Activated naive CD4-positive, alpha-beta T cell treated with anti-CD3 and anti-CD28 coated beads for 36 hours (primary cell): ENCODE measurements at regions not wholly inside any gene's neighbourhood (a gene's known extent, or its start where the extent isn't known, plus 50 kb on each side); places are given as distances from the start of the nearest gene placed in this dataset.

Source experiments
- CTCF ChIA-PET: fragments of 350-600 bp; sonication (Branson Sonifier 250); formaldehyde crosslinking; loops from one replicate; lab custom pipeline; 2021; ENCODE audit warnings: antibody characterized with exemption; lab: Charles Lee
- DNase-seq: peaks from one replicate; pipeline ENCODE4 v3.0.0-alpha.2; 2020
- H3K27ac Mint-ChIP-seq: one replicate; pipeline ENCODE4 v1.8.0; 2021; ENCODE audit warnings: mild to moderate bottlenecking, mixed read lengths
- H3K27me3 Mint-ChIP-seq: one replicate; pipeline ENCODE4 v1.8.0; 2021; ENCODE audit warnings: low read depth, mixed read lengths
- H3K36me3 Mint-ChIP-seq: one replicate; pipeline ENCODE4 v1.8.0; 2021; ENCODE audit warnings: low read depth, mixed read lengths
- H3K4me1 Mint-ChIP-seq: one replicate; pipeline ENCODE4 v1.8.0; 2021; ENCODE audit warnings: low read depth, mixed read lengths
- H3K4me3 Mint-ChIP-seq: one replicate; pipeline ENCODE4 v1.8.0; 2021; ENCODE audit warnings: mild to moderate bottlenecking, moderate library complexity, mixed read lengths
- H3K9me3 Mint-ChIP-seq: one replicate; pipeline ENCODE4 v1.8.0; 2021; ENCODE audit warnings: mixed read lengths
- intact Hi-C: fragments of 100-400 bp; cut with micrococcal nuclease; formaldehyde crosslinking; loops from one replicate; pipeline ENCODE4 v1.15.1; 2023

- no peak for DNase-seq
- no peak overlapping the region for H3K27ac Mint-ChIP-seq
- no peak overlapping the region for H3K4me3 Mint-ChIP-seq
- H3K27me3 Mint-ChIP-seq = peaks cover 8% of the 10 kb centered on the region
- peaks cover 2% of the 10 kb centered on the region for H3K9me3 Mint-ChIP-seq
- H3K4me1 Mint-ChIP-seq = peaks cover 12% of the 10 kb centered on the region
- CTCF ChIA-PET = interaction anchor here (0.6 to 2.3 kb wide), 7 partner anchors 103 to 729 kb away, joined by 3 to 6 read pairs (median 3); no protein-coding TSS in a partner anchor
- intact Hi-C loops = loop anchor here (10.0 kb wide), 2 partner anchors 133 to 643 kb away; no protein-coding TSS in a partner anchor
- no peaks in the 10 kb centered on the region for H3K36me3 Mint-ChIP-seq
Measured at GRCh38 chr14:89042021-89042420, 217.6 kb downstream of the TTC8 start.

GRCh38 chr14:89053303-89053702 lies 228.9 kb downstream of the TTC8 start:
- DNase-seq = no peak
- Mint-ChIP-seq H3K9me3 (peaks cover 5% of the 10 kb centered on the region), H3K36me3 (no peaks in the 10 kb centered on the region), H3K27me3 (no peaks in the 10 kb centered on the region), H3K4me3 (no peak overlapping the region), H3K27ac (no peak overlapping the region), H3K4me1 (no peaks in the 10 kb centered on the region)
- intact Hi-C loops = no loop called here
- CTCF ChIA-PET = no interaction called here

GRCh38 chr14:89056394-89056793 lies 231.9 kb downstream of the TTC8 start:
- CTCF ChIA-PET = no interaction called here
- H3K27ac Mint-ChIP-seq = no peak overlapping the region
- peaks cover 3% of the 10 kb centered on the region for H3K9me3 Mint-ChIP-seq
- intact Hi-C loops = no loop called here
- H3K27me3 Mint-ChIP-seq = no peaks in the 10 kb centered on the region
- H3K4me1 Mint-ChIP-seq = no peaks in the 10 kb centered on the region
- no peaks in the 10 kb centered on the region for H3K36me3 Mint-ChIP-seq
- H3K4me3 Mint-ChIP-seq = no peak overlapping the region
- DNase-seq = no peak

DNA sequence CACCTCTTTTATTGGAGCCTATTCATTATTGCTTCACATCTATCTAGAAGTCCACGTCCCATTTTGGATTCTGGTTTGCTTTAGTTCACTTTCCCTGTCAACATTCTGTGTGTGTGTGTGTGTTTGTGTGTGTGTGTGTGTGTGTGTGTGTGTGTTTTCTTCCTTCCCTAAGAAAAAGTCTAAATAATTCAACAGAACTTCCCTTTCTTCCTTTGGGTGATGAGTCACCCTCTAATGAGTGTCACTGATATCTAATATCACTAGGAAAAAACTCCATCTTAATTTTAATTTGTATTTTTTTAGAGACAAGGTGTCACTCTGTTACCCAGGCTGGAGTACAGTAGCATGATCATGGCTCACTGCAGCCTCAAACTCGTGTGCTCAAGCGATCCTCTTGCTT lies 234.2 kb downstream of the TTC8 start:
- Mint-ChIP-seq H3K27ac (no peak overlapping the region), H3K36me3 (no peaks in the 10 kb centered on the region), H3K4me3 (no peak overlapping the region), H3K27me3 (no peaks in the 10 kb centered on the region), H3K4me1 (no peaks in the 10 kb centered on the region), H3K9me3 (no peaks in the 10 kb centered on the region)
- DNase-seq = no peak
- intact Hi-C loops = no loop called here
- CTCF ChIA-PET = no interaction called here

GRCh38 chr14:89060191-89060590 lies 235.7 kb downstream of the TTC8 start:
- Mint-ChIP-seq H3K27ac (no peak overlapping the region), H3K9me3 (no peaks in the 10 kb centered on the region), H3K36me3 (no peaks in the 10 kb centered on the region), H3K27me3 (no peaks in the 10 kb centered on the region), H3K4me1 (no peaks in the 10 kb centered on the region), H3K4me3 (no peak overlapping the region)
- intact Hi-C loops = no loop called here
- CTCF ChIA-PET = no interaction called here
- DNase-seq = no peak

DNA sequence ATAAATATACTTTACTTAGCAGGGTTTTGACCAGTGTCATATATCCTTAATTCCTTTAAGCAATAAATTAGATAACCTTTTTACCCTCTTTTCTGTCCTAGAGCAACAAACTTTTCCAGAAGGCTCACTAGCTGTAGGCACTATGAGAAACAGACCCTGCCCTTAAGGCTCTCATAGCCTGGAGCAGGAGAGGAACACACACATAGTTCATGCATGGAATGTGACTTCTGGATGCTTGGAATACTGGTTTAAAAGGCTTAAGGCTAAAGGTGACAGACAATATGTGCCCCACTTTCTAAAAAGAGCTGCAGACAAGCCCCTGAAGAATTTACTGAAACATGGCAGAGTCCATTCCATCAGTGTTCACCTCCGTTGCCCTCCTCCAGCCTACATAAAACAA lies 237.2 kb downstream of the TTC8 start:
- no peaks in the 10 kb centered on the region for H3K36me3 Mint-ChIP-seq
- H3K9me3 Mint-ChIP-seq = no peaks in the 10 kb centered on the region
- intact Hi-C loops = no loop called here
- no peaks in the 10 kb centered on the region for H3K4me1 Mint-ChIP-seq
- no peak overlapping the region for H3K27ac Mint-ChIP-seq
- no peak for DNase-seq
- no peak overlapping the region for H3K4me3 Mint-ChIP-seq
- H3K27me3 Mint-ChIP-seq = no peaks in the 10 kb centered on the region
- CTCF ChIA-PET = no interaction called here

DNA sequence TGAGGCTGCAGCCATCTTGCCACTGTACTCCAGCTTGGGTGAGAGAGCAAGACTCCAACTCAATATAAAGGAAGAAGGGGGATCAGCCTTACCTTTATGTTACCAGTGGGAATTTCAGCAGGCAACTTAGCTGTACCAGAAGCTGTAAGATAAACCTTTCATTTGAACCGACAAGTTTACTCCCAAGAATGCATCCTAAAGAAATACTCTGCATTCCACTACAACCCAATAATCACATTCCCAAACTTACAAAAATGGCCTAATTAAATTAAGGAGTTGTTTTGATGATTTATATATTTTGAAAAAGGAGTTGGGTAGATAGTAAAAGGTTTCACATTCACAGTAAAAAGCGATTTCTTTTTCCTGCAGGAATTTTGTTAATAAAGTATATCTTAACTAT lies 241.4 kb downstream of the TTC8 start:
- intact Hi-C loops = no loop called here
- no peak overlapping the region for H3K4me3 Mint-ChIP-seq
- no peak for DNase-seq
- no peaks in the 10 kb centered on the region for H3K4me1 Mint-ChIP-seq
- no peak overlapping the region for H3K27ac Mint-ChIP-seq
- no peaks in the 10 kb centered on the region for H3K36me3 Mint-ChIP-seq
- no peaks in the 10 kb centered on the region for H3K9me3 Mint-ChIP-seq
- CTCF ChIA-PET = no interaction called here
- H3K27me3 Mint-ChIP-seq = no peaks in the 10 kb centered on the region

GRCh38 chr14:89067293-89067972 lies 243.0 kb downstream of the TTC8 start:
- Mint-ChIP-seq H3K27ac (no peak overlapping the region), H3K4me1 (no peaks in the 10 kb centered on the region), H3K9me3 (no peaks in the 10 kb centered on the region), H3K36me3 (no peaks in the 10 kb centered on the region), H3K27me3 (no peaks in the 10 kb centered on the region), H3K4me3 (no peak overlapping the region)
- DNase-seq = no peak
- CTCF ChIA-PET = no interaction called here
- intact Hi-C loops = no loop called here

- Mint-ChIP-seq H3K9me3 (no peaks in the 10 kb centered on the region), H3K4me1 (no peaks in the 10 kb centered on the region), H3K27ac (no peak overlapping the region), H3K36me3 (no peaks in the 10 kb centered on the region), H3K4me3 (no peak overlapping the region), H3K27me3 (peaks cover 4% of the 10 kb centered on the region)
- CTCF ChIA-PET = no interaction called here
- no peak for DNase-seq
- intact Hi-C loops = no loop called here
Measured at GRCh38 chr14:89078021-89078795, 253.8 kb downstream of the TTC8 start.

- H3K4me1 Mint-ChIP-seq = no peaks in the 10 kb centered on the region
- no peak for DNase-seq
- H3K36me3 Mint-ChIP-seq = no peaks in the 10 kb centered on the region
- intact Hi-C loops = no loop called here
- H3K9me3 Mint-ChIP-seq = no peaks in the 10 kb centered on the region
- CTCF ChIA-PET = interaction anchor here (0.7 kb wide), 1 partner anchor 76 kb away, joined by 3 read pairs; no protein-coding TSS in a partner anchor
- no peak overlapping the region for H3K27ac Mint-ChIP-seq
- no peak overlapping the region for H3K4me3 Mint-ChIP-seq
- peaks cover 2% of the 10 kb centered on the region for H3K27me3 Mint-ChIP-seq
Measured at GRCh38 chr14:89085231-89085731, 260.8 kb downstream of the TTC8 start.

GRCh38 chr14:89085737-89086382 lies 261.4 kb downstream of the TTC8 start:
- intact Hi-C loops = no loop called here
- CTCF ChIA-PET = no interaction called here
- no peak for DNase-seq

DNA sequence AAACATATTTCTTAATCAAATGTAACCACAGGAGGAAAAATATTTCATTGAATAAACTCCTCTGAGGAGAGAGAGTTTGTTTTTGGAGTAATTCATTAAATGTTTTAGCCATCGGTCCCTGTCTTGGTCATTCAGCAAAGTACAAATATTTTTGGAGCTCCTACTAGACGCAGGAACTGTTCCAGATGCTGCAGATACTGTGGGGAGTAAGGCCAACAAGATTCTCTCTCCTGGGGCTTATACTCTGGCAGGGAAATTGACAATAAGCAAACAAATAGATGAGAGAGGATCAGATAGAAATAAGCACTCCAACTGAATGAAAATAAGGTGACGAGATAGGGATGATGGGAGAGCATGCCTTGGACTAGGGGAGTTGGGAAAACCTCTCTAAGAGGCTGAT lies 264.1 kb downstream of the TTC8 start:
- no peak for DNase-seq
- H3K4me3 Mint-ChIP-seq = no peak overlapping the region
- no peaks in the 10 kb centered on the region for H3K27me3 Mint-ChIP-seq
- no peak overlapping the region for H3K27ac Mint-ChIP-seq
- H3K36me3 Mint-ChIP-seq = no peaks in the 10 kb centered on the region
- CTCF ChIA-PET = no interaction called here
- intact Hi-C loops = no loop called here
- H3K9me3 Mint-ChIP-seq = peaks cover 3% of the 10 kb centered on the region
- H3K4me1 Mint-ChIP-seq = no peaks in the 10 kb centered on the region

More at GRCh38 chr14:89085737-89086382, 261.4 kb downstream of the TTC8 start:
- Mint-ChIP-seq H3K36me3 (no peaks in the 10 kb centered on the region), H3K27me3 (peaks cover 2% of the 10 kb centered on the region), H3K9me3 (no peaks in the 10 kb centered on the region), H3K27ac (no peak overlapping the region), H3K4me3 (no peak overlapping the region), H3K4me1 (no peaks in the 10 kb centered on the region)
